ENCODE measurements at regions not wholly inside any gene's neighbourhood (a gene's known extent, or its start where the extent isn't known, plus 50 kb on each side); places are given as distances from the start of the nearest gene placed in this dataset.
A peak's percentile ranks its signal among the peaks of the same experiment; 100 is the strongest.
"Not testable (repeated sequence)": the region's sequence is repeated elsewhere in the genome, so short reads cannot be mapped to it uniquely, and the experiment has no call there.

GRCh38 chr12:40446385-40446784, 221.6 kb downstream of the LRRK2 start:
- H3K36me3 ChIP-seq (replicated peaks) = no peaks in the 10 kb centered on the region
- no peak for DNase-seq
- H3K27ac ChIP-seq = no peak overlapping the region
- TF ChIP-seq CTCF (IDR thresholded peaks at IDR 0.05; ENCODE audit: low read depth, low read length, missing control alignments) = peak; percentile 16
- in situ Hi-C loops (cut with HindIII; ENCODE audit: low pct_ligation_motif_present, low sequenced_read_pairs) = no loop called here
- H3K4me3 ChIP-seq (ENCODE audit: low read depth, low read length) = no peak overlapping the region
- H3K27me3 ChIP-seq (replicated peaks) = no peaks in the 10 kb centered on the region

GRCh38 chr12:40448523-40448922, 223.7 kb downstream of the LRRK2 start:
- H3K36me3 ChIP-seq (replicated peaks); DNase-seq; H3K27ac ChIP-seq; H3K27me3 ChIP-seq (replicated peaks); H3K4me3 ChIP-seq (ENCODE audit: low read depth, low read length); in situ Hi-C loops (cut with HindIII; ENCODE audit: low pct_ligation_motif_present, low sequenced_read_pairs): not testable (repeated sequence)

- TF ChIP-seq CTCF (IDR thresholded peaks at IDR 0.05; ENCODE audit: low read depth, low read length, missing control alignments) = no peak
- Histone ChIP-seq H3K27me3 (replicated peaks) (no peaks in the 10 kb centered on the region), H3K36me3 (replicated peaks) (no peaks in the 10 kb centered on the region), H3K4me3 (ENCODE audit: low read depth, low read length) (no peak overlapping the region), H3K27ac (no peak overlapping the region)
- DNase-seq = no peak
- in situ Hi-C loops (cut with HindIII; ENCODE audit: low pct_ligation_motif_present, low sequenced_read_pairs) = no loop called here
Observed at GRCh38 chr12:40451661-40452060, 226.9 kb downstream of the LRRK2 start.

- Histone ChIP-seq H3K4me3 (ENCODE audit: low read depth, low read length) (no peak overlapping the region), H3K27ac (no peak overlapping the region), H3K27me3 (replicated peaks) (no peaks in the 10 kb centered on the region), H3K36me3 (replicated peaks) (no peaks in the 10 kb centered on the region)
- no peak for TF ChIP-seq CTCF (IDR thresholded peaks at IDR 0.05; ENCODE audit: low read depth, low read length, missing control alignments)
- in situ Hi-C loops (cut with HindIII; ENCODE audit: low pct_ligation_motif_present, low sequenced_read_pairs) = no loop called here
- no peak for DNase-seq
Observed at GRCh38 chr12:40464121-40464520, 228.1 kb upstream of the CNTN1 start.

- no peak overlapping the region for H3K27ac ChIP-seq
- H3K27me3 ChIP-seq (replicated peaks) = no peaks in the 10 kb centered on the region
- DNase-seq = no peak
- no peaks in the 10 kb centered on the region for H3K36me3 ChIP-seq (replicated peaks)
- in situ Hi-C loops (cut with HindIII; ENCODE audit: low pct_ligation_motif_present, low sequenced_read_pairs) = no loop called here
- TF ChIP-seq CTCF (IDR thresholded peaks at IDR 0.05; ENCODE audit: low read depth, low read length, missing control alignments) = no peak
- H3K4me3 ChIP-seq (ENCODE audit: low read depth, low read length) = no peak overlapping the region
Observed at GRCh38 chr12:40469736-40470135, 222.5 kb upstream of the CNTN1 start.

GRCh38 chr12:40473962-40474361, 218.3 kb upstream of the CNTN1 start:
- in situ Hi-C loops (cut with HindIII; ENCODE audit: low pct_ligation_motif_present, low sequenced_read_pairs) = no loop called here

More at GRCh38 chr12:40473962-40474361, 218.3 kb upstream of the CNTN1 start:
- DNase-seq = no peak
- no peaks in the 10 kb centered on the region for H3K27me3 ChIP-seq (replicated peaks)
- no peak overlapping the region for H3K4me3 ChIP-seq (ENCODE audit: low read depth, low read length)
- H3K36me3 ChIP-seq (replicated peaks) = no peaks in the 10 kb centered on the region
- H3K27ac ChIP-seq = no peak overlapping the region
- TF ChIP-seq CTCF (IDR thresholded peaks at IDR 0.05; ENCODE audit: low read depth, low read length, missing control alignments) = no peak

Measured in brain microvascular endothelial cell (primary cell).